GM13977 (cell line): ENCODE measurements at regions not wholly inside any gene's neighbourhood (a gene's known extent, or its start where the extent isn't known, plus 50 kb on each side); places are given as distances from the start of the nearest gene placed in this dataset.
"Not testable (repeated sequence)": the region's sequence is repeated elsewhere in the genome, so short reads cannot be mapped to it uniquely, and the experiment has no call there.

Source experiments
- DNase-seq: peaks from one replicate; pipeline ENCODE4 v3.0.0; 2012; ENCODE audit warnings: low spot score
- in situ Hi-C: fragments of 300-500 bp; cut with MboI; formaldehyde crosslinking; loops from one replicate; pipeline ENCODE4 v1.12.0; 2022; ENCODE audit warnings: low sequenced_read_pairs, low pct_unique_long_range_greater_than_20kb, mixed read lengths, inconsistent platforms; ENCODE audit not compliant: unreplicated experiment
- TF ChIP-seq, protein P1 (sequence below): IDR thresholded peaks from 2 replicates; pipeline ENCODE4 v1.5.1; 2012; ENCODE audit warnings: mild to moderate bottlenecking, control low read depth; ENCODE audit not compliant: insufficient read depth; ENCODE audit errors: extremely low read depth, missing control alignments

DNA sequence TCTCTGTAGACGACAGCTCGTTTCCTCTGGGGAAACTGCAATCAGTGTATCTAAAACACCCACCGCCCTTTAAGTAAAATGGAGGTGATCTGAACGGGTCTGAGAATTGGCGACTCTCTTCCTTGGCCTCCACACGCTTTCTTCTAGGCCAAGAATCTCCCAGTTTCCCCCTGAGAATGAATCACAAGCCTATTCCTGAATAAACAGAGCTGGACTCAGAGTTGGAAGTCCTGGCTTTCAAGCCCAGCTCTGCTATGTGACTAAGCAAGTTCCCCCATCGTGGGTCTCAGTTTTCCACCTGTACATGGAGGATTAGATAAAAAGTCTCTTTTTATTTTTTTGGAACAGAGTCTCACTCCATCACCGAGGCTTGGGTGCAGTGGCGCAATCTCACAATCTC, 200.4 kb downstream of the MN1 start:
- DNase-seq: no peak
- in situ Hi-C loops: no loop called here
- TF ChIP-seq, protein P1, sequence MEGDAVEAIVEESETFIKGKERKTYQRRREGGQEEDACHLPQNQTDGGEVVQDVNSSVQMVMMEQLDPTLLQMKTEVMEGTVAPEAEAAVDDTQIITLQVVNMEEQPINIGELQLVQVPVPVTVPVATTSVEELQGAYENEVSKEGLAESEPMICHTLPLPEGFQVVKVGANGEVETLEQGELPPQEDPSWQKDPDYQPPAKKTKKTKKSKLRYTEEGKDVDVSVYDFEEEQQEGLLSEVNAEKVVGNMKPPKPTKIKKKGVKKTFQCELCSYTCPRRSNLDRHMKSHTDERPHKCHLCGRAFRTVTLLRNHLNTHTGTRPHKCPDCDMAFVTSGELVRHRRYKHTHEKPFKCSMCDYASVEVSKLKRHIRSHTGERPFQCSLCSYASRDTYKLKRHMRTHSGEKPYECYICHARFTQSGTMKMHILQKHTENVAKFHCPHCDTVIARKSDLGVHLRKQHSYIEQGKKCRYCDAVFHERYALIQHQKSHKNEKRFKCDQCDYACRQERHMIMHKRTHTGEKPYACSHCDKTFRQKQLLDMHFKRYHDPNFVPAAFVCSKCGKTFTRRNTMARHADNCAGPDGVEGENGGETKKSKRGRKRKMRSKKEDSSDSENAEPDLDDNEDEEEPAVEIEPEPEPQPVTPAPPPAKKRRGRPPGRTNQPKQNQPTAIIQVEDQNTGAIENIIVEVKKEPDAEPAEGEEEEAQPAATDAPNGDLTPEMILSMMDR: no peak

DNA sequence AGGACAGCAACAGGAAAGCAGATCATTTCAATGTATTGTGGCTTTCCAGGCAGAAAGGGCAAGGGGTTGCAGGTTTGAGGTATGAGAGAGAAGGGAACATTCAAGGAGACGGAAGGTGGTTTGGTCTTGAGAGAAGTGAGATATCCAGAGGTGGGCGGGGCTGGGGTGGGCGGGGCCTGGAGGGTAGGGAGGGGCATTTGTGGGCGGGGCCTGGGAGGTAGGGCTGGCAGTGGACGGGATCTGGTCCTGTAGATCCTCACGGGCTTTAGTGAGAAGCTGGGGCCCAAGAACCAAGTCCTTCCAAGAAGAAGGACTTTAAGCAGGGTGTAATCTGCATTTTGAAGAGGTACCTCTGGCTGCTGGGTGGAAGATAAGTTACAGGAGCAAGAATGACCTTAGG, 199.2 kb downstream of the MN1 start:
- TF ChIP-seq, protein P1: no peak
- in situ Hi-C loops: no loop called here
- no peak for DNase-seq

DNA sequence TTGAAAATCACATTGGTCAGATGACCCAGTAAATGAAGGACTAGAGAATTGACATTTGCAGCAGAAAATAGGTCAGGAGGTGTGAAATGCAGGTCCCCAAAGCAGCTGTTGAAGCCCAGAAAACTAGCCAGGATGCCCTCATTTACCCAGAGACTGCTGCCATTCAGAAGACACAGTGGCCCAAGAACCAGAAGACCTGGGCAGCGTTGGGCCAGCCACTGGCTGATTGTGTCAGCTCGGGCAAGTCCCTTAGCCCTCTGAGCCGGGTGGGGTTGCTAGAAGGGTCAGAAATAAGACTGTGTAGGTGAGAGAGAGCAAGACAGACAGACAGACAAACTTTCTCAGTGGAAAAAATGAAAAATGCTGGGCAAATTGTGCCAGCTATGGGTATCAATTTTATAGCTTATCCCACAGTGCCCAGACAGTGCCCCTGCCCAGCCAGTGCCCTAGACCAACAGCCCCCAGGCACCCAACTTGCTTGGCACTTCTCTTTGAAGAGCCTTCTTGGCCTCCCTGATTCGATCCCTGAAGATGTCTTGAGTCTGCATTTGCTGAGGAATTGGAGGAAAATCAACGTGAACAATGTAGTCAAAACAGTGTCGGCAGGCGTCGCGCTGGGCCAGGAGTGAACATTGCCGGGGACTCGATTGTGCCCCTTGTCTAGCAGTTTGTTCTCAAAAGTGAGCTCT, 198.3 kb downstream of the MN1 start:
- no peak for DNase-seq
- in situ Hi-C loops: no loop called here
- TF ChIP-seq, protein P1: no peak

DNA sequence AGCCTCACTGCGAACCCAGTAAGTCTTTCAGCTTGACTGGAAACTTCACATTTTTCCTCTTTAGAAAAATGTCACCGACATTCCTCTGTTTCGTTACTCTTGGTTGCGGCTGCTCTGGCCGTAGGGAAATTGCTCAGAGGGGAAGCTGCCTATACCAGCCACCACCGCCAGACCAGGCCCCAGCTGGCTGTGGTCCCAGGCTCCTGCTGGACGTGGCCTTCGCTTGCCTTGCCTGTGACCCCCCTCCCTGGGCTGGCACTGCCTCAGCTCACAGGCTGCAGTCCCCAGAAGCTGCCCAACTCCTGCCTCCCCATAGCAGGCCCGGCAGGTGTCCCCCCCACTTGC, 197.8 kb downstream of the MN1 start:
- DNase-seq: no peak

DNA sequence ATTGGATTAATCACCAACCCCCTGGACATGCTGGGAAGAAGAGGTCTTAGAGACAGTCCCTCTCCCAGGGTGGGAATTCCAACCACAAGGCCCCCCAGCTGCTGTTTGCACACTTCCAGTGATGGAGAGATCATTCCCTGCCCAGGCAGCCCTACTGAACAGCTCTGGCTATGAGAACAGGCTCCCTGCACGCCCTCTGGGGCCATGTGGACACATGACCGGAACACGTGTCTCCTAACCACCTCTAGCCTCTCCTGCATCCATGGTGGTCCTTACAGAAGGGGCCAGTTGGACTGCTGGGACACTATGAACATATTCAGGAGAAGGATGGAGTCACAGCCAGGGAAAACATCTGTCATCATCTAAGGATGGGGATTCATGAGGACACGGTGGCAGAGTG, 196.2 kb downstream of the MN1 start:
- DNase-seq: no peak
- in situ Hi-C loops: no loop called here

More for the DNA sequence above, 197.8 kb downstream of the MN1 start:
- TF ChIP-seq, protein P1: no peak
- in situ Hi-C loops: no loop called here

DNA sequence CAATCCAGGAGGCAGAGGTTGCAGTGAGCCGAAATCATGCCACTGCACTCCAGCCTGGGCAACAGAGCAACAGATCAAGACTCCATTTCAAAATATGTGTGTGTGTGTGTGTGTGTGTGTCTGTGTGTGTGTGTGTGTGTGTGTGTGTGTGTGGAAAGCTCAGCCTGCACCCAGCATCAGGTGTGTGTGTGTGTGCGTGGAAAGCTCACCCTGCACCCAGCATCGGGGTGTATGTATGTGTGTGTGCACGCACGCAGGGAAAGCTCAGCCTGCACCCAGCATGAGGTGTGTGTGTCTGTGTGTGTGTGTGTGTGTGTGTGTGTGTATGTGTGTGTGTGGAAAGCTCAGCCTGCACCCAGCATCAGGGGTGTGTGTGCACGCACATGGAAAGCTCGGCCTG, 193.8 kb downstream of the MN1 start:
- in situ Hi-C loops, DNase-seq: not testable (repeated sequence)

More for the DNA sequence above, 196.2 kb downstream of the MN1 start:
- TF ChIP-seq, protein P1: no peak

DNA sequence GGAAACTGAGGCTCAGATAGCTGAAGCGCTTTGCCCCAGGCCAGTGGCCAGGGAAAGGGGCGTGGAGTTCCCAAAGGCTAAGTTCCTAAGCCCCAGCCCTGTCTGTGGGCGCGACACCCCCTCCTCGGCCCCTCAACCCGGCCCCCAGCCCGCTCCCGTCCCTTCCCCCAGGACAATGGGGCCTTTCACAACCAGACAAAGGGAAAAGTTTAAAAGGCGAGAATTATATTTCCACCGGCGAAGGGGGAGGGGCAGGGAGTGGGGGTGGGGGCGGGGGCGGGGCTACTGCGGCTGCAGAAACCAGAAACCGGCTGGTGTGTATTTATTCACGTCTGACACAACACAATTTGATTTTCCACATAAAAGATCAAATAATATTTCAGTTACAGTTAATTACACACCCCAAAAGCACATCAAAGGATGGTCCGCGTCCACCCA, 192.1 kb downstream of the MN1 start:
- in situ Hi-C loops: no loop called here
- TF ChIP-seq, protein P1: no peak
- DNase-seq: no peak

DNA sequence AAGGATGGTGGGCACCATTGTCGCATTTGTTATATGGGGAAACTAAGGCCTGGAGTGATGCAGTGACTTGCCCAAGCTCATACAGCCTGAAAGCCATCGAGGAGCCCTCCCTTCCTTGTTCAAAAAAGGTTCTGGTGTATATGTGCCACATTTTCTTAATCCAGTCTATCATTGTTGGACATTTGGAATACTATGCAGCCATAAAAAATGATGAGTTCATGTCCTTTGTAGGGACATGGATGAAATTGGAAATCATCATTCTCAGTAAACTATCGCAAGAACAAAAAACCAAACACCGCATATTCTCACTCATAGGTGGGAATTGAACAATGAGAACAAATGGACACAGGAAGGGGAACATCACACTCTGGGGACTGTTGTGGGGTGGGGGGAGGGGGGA, 191.4 kb downstream of the MN1 start:
- in situ Hi-C loops, DNase-seq: not testable (repeated sequence)
